ENCODE measurements at regions not wholly inside any gene's neighbourhood (a gene's known extent, or its start where the extent isn't known, plus 50 kb on each side); places are given as distances from the start of the nearest gene placed in this dataset.

GRCh38 chr14:104444159-104445030 lies 135.2 kb upstream of the C14orf180 start:
- peaks cover 7% of the 10 kb centered on the region for H3K4me1 Mint-ChIP-seq (ENCODE audit: low read depth)
- no peaks in the 10 kb centered on the region for H3K36me3 Mint-ChIP-seq (ENCODE audit: insufficient read depth)
- DNase-seq (ENCODE audit: low spot score, unreplicated experiment): no peak
- H3K9me3 Mint-ChIP-seq (ENCODE audit: low read depth): peaks cover 14% of the 10 kb centered on the region
- H3K27me3 Mint-ChIP-seq: peaks cover 28% of the 10 kb centered on the region
- TF ChIP-seq CTCF (IDR thresholded peaks at IDR 0.05; ENCODE audit: unreplicated experiment): no peak
- H3K4me3 Mint-ChIP-seq (ENCODE audit: low read depth): no peak overlapping the region
- no peak overlapping the region for H3K27ac Mint-ChIP-seq

- Mint-ChIP-seq H3K4me3 (ENCODE audit: low read depth) (no peak overlapping the region), H3K9me3 (ENCODE audit: low read depth) (peaks cover 13% of the 10 kb centered on the region), H3K27ac (no peak overlapping the region), H3K27me3 (peaks cover 24% of the 10 kb centered on the region), H3K36me3 (ENCODE audit: insufficient read depth) (no peaks in the 10 kb centered on the region), H3K4me1 (ENCODE audit: low read depth) (peaks cover 7% of the 10 kb centered on the region)
- no peak for TF ChIP-seq CTCF (IDR thresholded peaks at IDR 0.05; ENCODE audit: unreplicated experiment)
- DNase-seq (ENCODE audit: low spot score, unreplicated experiment): no peak
Observed at GRCh38 chr14:104445086-104445485, 134.5 kb upstream of the C14orf180 start.

GRCh38 chr14:104445832-104446381 lies 133.7 kb upstream of the C14orf180 start:
- H3K9me3 Mint-ChIP-seq (ENCODE audit: low read depth): peaks cover 13% of the 10 kb centered on the region
- peaks cover 20% of the 10 kb centered on the region for H3K27me3 Mint-ChIP-seq
- no peak overlapping the region for H3K27ac Mint-ChIP-seq
- TF ChIP-seq CTCF (IDR thresholded peaks at IDR 0.05; ENCODE audit: unreplicated experiment): no peak
- peaks cover 7% of the 10 kb centered on the region for H3K4me1 Mint-ChIP-seq (ENCODE audit: low read depth)
- no peak overlapping the region for H3K4me3 Mint-ChIP-seq (ENCODE audit: low read depth)
- H3K36me3 Mint-ChIP-seq (ENCODE audit: insufficient read depth): no peaks in the 10 kb centered on the region
- no peak for DNase-seq (ENCODE audit: low spot score, unreplicated experiment)

GRCh38 chr14:104446611-104447010 lies 133.0 kb upstream of the C14orf180 start:
- no peak for TF ChIP-seq CTCF (IDR thresholded peaks at IDR 0.05; ENCODE audit: unreplicated experiment)
- peaks cover 20% of the 10 kb centered on the region for H3K27me3 Mint-ChIP-seq
- peaks cover 7% of the 10 kb centered on the region for H3K4me1 Mint-ChIP-seq (ENCODE audit: low read depth)
- DNase-seq (ENCODE audit: low spot score, unreplicated experiment): no peak
- no peak overlapping the region for H3K27ac Mint-ChIP-seq
- H3K4me3 Mint-ChIP-seq (ENCODE audit: low read depth): no peak overlapping the region
- H3K9me3 Mint-ChIP-seq (ENCODE audit: low read depth): peaks cover 13% of the 10 kb centered on the region
- no peaks in the 10 kb centered on the region for H3K36me3 Mint-ChIP-seq (ENCODE audit: insufficient read depth)

- H3K27ac Mint-ChIP-seq: no peak overlapping the region
- H3K36me3 Mint-ChIP-seq (ENCODE audit: insufficient read depth): no peaks in the 10 kb centered on the region
- TF ChIP-seq CTCF (IDR thresholded peaks at IDR 0.05; ENCODE audit: unreplicated experiment): no peak
- no peak overlapping the region for H3K4me3 Mint-ChIP-seq (ENCODE audit: low read depth)
- no peak for DNase-seq (ENCODE audit: low spot score, unreplicated experiment)
- peaks cover 19% of the 10 kb centered on the region for H3K27me3 Mint-ChIP-seq
- peaks cover 15% of the 10 kb centered on the region for H3K9me3 Mint-ChIP-seq (ENCODE audit: low read depth)
- peaks cover 7% of the 10 kb centered on the region for H3K4me1 Mint-ChIP-seq (ENCODE audit: low read depth)
Observed at GRCh38 chr14:104447750-104448149, 131.8 kb upstream of the C14orf180 start.
